ENCODE measurements at regions not wholly inside any gene's neighbourhood (a gene's known extent, or its start where the extent isn't known, plus 50 kb on each side); places are given as distances from the start of the nearest gene placed in this dataset.
A peak's percentile ranks its signal among the peaks of the same experiment; 100 is the strongest.

DNA sequence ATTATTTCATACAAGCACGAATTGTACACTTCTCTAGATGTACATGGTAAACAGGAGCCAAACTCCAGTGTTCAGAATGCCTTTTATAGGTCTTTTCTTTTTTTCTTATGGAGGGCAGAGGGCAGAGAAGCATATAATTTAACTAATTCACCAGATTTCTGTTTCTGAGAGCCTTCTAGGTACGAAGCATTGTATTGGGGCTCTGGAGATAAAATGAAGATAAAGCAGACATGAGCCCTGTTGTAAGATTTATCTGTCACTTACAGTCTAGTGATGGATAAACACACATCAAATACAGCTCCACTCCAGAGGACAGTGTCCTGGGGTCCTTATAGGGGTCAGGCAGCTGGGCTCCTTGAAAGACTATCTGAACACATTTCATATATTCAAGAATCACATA lies 265.5 kb downstream of the SKAP2 start:
- DNase-seq = no peak

GRCh38 chr7:26599982-26600381 lies 264.4 kb downstream of the SKAP2 start:
- no peak for DNase-seq

DNA sequence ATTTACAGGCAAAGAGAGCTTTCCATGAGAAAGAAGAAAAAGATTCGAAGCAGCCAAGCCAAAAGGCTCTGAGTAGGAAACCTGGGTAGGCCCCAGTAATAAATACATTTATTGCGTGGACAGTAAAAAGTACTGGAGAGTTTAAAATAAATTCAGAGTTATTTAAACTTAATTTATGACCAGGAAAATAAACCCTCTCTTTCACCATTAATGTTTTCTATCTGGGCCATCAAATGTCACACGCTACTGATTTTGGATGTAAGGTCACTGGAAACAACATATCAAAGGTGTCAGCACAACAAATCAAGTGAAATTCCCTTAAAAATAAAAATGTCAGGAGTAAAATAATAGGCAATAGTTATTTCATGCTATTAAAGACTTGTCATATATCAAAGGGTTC lies 264.0 kb downstream of the SKAP2 start:
- DNase-seq = no peak

DNA sequence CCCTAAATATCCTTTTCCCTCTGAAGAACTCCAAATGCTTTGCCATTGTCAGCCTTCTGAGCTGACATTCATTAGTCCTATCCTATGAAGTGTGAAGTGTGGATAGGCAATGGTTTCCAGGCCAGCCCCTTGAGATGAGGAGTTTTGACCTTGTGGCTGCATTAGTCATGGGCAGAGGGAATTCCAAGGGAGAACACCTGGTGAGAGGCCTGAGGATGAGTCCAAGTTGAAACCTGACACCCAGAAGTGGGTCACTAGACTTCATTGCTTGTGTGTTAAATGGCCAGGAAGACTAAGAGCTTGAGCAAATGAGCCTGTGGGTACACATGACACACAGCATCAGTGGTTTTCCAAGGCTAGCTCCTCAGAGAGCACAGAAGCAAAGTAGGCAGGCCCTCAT lies 260.8 kb downstream of the SKAP2 start:
- DNase-seq = no peak

DNA sequence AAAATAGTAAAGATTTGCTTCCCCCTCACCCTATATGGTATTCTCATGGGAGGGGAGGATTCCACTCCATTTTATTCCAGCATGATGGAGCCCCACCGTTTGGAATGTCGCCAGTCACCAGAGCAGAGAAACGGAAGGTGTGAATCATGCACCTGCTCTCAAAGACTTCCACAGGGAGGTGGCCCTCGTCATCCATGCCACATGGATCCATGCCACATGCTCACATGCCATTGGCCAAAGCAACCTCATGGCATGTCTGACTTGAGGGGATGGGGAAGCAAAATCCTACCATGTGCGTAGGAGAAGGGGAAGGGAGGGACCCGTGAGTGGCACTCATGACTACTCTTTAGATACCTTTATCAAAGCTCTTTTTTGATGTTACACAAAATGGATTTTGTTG lies 256.0 kb downstream of the SKAP2 start:
- no peak for DNase-seq

- no peak for DNase-seq
Observed at GRCh38 chr7:26609082-26609481, 255.3 kb downstream of the SKAP2 start.

GRCh38 chr7:26609532-26609931 lies 254.9 kb downstream of the SKAP2 start:
- no peak for DNase-seq

DNA sequence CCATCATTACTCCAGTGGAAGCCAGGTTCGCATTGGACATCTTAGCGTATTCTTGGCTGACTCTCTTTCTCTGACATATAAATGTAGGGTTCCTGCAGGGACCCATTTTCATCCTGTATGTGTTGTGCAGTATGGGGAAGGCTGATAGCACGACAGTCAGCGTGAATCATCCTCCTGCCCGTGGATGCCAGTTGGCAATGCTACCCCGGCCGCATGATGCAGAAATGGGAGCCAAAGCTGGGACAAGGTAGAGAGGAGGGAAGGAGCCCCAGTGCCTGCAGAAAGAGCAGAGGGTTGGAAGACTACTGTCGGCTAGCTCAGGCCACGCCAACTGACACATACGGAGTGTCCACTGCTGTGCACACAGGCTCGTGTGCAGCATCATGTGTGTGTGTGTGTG lies 251.6 kb downstream of the SKAP2 start:
- peak in 19 of 58 donors; percentile 2 to 52 (median 12) for DNase-seq

DNA sequence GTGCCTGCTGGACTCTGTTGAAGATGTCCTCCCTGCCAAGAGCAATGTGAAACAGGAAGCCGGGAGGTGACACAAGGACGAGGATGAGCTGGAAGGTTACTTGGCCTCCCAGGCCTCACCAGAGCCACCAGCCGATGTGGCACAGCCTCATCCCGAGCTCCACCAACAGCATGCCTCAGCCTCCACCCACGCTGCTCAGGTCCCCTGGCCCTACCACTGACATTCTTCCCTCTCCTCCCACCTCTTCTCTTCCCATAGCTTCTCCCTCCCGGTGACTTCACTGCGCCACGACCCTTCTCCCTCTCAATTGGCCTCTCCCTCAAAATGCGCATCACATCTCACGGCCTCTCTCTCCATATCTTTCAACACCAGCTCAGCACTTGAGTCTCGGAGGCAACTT lies 249.9 kb downstream of the SKAP2 start:
- DNase-seq = no peak

- DNase-seq = no peak
Observed at GRCh38 chr7:26616235-26616634, 248.2 kb downstream of the SKAP2 start.

GRCh38 chr7:26617066-26617465 lies 247.3 kb downstream of the SKAP2 start:
- no peak for DNase-seq
